Thyroid gland (tissue), 4 donors: ENCODE measurements at regions not wholly inside any gene's neighbourhood (a gene's known extent, or its start where the extent isn't known, plus 50 kb on each side); places are given as distances from the start of the nearest gene placed in this dataset.

Experiments used
- DNase-seq, 2 donors: peaks; one replicate each; pipeline ENCODE4 v3.0.0-alpha.2; 2019
- H3K27ac ChIP-seq, 3 donors: fragments of 200-600 bp; sonication (generic); 1 replicate in 2 of 3; 2 replicates in 1 of 3; pipeline ENCODE4 v1.5.1; 2016 to 2019; ENCODE audit warnings: mild to moderate bottlenecking in 1 of 3, moderate library complexity in 1 of 3
- H3K27me3 ChIP-seq: fragments of 200-600 bp; sonication (generic); one replicate; pipeline ENCODE4 v1.5.1; 2019
- H3K36me3 ChIP-seq, 2 donors: fragments of 200-600 bp; sonication (generic); one replicate each; pipeline ENCODE4 v1.5.1; 2016 to 2019
- H3K4me1 ChIP-seq, 2 donors: fragments of 200-600 bp; sonication (generic); one replicate each; pipeline ENCODE4 v1.5.1; 2017 to 2019
- H3K4me3 ChIP-seq, 3 donors: fragments of 200-600 bp; sonication (generic); replicated peaks in 1 of 3; 1 replicate in 2 of 3; 2 replicates in 1 of 3; pipeline ENCODE4 v1.5.1; 2016; ENCODE audit warnings: mild to moderate bottlenecking in 1 of 3
- H3K9me3 ChIP-seq: fragments of 200-600 bp; sonication (generic); one replicate; pipeline ENCODE4 v1.5.1; 2017
- POLR2A ChIP-seq, 2 donors: fragments of 450-650 bp; IDR thresholded peaks; one replicate each; pipeline ENCODE4 v1.6.1; 2017; ENCODE audit warnings: antibody characterized with exemption in 2 of 2, mild to moderate bottlenecking in 2 of 2, moderate library complexity in 1 of 2
- WGBS, 2 donors: methylation state at CpG; one replicate each; pipeline ENCODE4 v1.1.5; 2017; 5-methylcytosine and 5-hydroxymethylcytosine counted together
- intact Hi-C: fragments of 100-400 bp; cut with DNase I; formaldehyde crosslinking; loops from one replicate; pipeline ENCODE4 v1.15.1; 2023
- TF ChIP-seq, protein P1 (sequence below), 6 experiments: fragments of 200-600 bp in 3 of 6; fragments of 450-650 bp in 3 of 6; sonication (generic) in 3 of 6; IDR thresholded peaks; one replicate each; pipeline ENCODE4 v1.5.1; 2016 to 2019; ENCODE audit warnings: antibody characterized with exemption in 6 of 6, mild to moderate bottlenecking in 2 of 6, inconsistent platforms in 1 of 6, moderate library complexity in 1 of 6

DNA sequence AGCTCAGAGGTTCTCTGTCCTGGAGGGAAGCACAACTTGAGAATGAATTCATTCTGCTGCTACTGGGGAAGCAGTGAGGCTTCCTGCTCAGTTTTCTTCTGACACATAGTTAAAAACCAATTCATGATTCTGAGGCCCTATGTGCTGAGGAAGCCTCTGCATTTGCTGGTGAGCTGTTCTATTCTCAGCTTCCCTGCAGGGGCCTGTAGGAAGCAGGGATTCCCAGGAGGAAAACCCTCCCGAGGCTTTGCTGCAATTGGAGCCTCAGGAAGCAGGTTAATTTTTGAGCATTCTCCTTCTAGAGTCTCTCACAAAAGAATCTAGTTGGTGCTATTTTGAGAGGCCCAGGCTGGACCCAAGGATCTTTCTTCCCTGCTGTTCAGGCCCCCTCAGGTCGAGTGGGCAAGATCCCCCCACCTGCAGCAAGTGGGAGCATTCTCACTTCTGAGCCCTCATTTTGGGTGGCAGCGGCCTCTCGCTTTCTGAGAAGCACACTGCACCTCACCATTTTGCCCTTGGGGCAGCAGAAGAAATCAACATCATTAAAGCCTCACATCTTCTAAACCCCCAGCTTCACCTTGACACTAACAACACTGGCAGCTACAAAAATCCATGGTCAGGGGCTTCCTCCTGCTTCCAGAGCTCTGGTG, 197.5 kb upstream of the TSC22D2 start:
- 67 to 71% methylated on average over 4 of the region's 4 CpGs for WGBS, 2 donors
- no peaks in the 10 kb centered on the region for H3K27me3 ChIP-seq
- H3K27ac ChIP-seq: no peak overlapping the region
- TF ChIP-seq, protein P1, sequence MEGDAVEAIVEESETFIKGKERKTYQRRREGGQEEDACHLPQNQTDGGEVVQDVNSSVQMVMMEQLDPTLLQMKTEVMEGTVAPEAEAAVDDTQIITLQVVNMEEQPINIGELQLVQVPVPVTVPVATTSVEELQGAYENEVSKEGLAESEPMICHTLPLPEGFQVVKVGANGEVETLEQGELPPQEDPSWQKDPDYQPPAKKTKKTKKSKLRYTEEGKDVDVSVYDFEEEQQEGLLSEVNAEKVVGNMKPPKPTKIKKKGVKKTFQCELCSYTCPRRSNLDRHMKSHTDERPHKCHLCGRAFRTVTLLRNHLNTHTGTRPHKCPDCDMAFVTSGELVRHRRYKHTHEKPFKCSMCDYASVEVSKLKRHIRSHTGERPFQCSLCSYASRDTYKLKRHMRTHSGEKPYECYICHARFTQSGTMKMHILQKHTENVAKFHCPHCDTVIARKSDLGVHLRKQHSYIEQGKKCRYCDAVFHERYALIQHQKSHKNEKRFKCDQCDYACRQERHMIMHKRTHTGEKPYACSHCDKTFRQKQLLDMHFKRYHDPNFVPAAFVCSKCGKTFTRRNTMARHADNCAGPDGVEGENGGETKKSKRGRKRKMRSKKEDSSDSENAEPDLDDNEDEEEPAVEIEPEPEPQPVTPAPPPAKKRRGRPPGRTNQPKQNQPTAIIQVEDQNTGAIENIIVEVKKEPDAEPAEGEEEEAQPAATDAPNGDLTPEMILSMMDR (IDR thresholded peaks at IDR 0.05): no peak
- TF ChIP-seq POLR2A (IDR thresholded peaks at IDR 0.05): no peak
- no peaks in the 10 kb centered on the region for H3K9me3 ChIP-seq
- DNase-seq: no peak
- H3K4me3 ChIP-seq: no peak overlapping the region
- peaks cover 0 to 3% of the 10 kb centered on the region in 2 donors for H3K4me1 ChIP-seq
- H3K36me3 ChIP-seq: no peaks in the 10 kb centered on the region
- intact Hi-C loops: no loop called here

DNA sequence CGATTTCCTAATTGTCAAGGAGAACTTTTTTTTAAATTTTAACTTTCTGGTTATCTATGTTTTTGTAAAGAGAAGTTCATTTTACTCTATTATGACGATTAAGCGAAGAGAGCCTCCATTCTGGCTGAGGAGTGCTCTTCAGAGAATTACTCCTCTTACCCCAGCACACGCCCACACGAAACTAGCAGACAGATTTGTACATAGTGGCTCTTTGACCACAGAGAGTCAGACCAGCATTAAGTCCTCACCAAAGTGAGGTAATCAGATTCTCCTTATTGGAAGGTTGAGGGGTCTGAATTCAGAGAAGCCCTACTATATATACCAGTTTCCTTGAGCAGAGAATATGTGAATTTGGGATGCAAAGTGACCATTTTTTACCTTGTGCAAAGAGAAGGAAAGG, 204.8 kb upstream of the TSC22D2 start:
- no peak overlapping the region for H3K27ac ChIP-seq
- TF ChIP-seq, protein P1 (IDR thresholded peaks at IDR 0.05): no peak
- no peak for TF ChIP-seq POLR2A (IDR thresholded peaks at IDR 0.05)
- H3K4me1 ChIP-seq: no peaks in the 10 kb centered on the region
- H3K36me3 ChIP-seq: no peaks in the 10 kb centered on the region
- no peak overlapping the region for H3K4me3 ChIP-seq
- H3K27me3 ChIP-seq: no peaks in the 10 kb centered on the region
- H3K9me3 ChIP-seq: no peaks in the 10 kb centered on the region
- intact Hi-C loops: no loop called here
- DNase-seq: no peak
- WGBS, 2 donors: 83 to 89% methylated on average over 5 of the region's 5 CpGs

DNA sequence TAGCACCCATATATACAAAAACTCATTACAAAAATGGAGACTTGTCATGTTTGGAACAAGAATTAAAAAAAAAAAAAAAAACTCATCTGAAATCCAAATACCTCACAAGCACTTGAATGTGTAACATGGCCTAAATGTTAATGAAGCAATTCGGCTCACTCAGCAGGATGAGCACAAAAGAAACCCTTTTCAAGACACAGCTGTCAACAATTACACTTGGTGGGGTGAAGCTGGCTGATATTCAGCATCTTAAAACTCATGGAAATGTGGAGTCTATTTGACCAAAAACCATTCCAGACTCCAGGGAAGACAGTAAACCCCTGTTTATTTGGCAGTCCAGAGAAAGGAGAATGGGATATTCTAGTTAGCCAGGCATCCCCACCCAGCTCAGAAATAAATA, 205.4 kb upstream of the TSC22D2 start:
- intact Hi-C loops: no loop called here
- TF ChIP-seq POLR2A (IDR thresholded peaks at IDR 0.05): no peak
- TF ChIP-seq, protein P1 (IDR thresholded peaks at IDR 0.05): no peak
- no peak overlapping the region for H3K4me3 ChIP-seq

DNA sequence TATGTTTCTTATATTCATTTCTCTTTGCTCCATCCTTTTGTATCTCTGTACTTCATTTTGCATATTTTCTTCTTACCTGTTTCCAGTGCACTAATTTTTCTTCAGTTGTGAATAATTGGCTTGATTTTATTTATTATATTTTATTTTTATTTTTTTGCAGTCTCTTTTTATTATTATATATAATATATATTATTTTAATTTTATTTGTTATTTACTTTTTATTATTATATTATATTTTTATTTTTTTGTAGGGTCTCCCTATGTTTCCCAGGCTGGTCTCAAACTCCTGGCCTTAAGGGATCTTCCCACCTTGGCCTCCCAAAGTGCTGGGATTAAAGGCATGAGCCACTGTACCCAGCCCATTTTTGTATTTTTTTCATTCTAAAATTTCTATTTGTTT, 213.1 kb upstream of the TSC22D2 start:
- no peak for TF ChIP-seq POLR2A (IDR thresholded peaks at IDR 0.05)
- TF ChIP-seq, protein P1 (IDR thresholded peaks at IDR 0.05): no peak
- no peak overlapping the region for H3K4me3 ChIP-seq
- intact Hi-C loops: no loop called here
- H3K4me1 ChIP-seq: no peaks in the 10 kb centered on the region
- H3K27ac ChIP-seq: no peak overlapping the region
- no peaks in the 10 kb centered on the region for H3K27me3 ChIP-seq
- no peaks in the 10 kb centered on the region for H3K36me3 ChIP-seq
- H3K9me3 ChIP-seq: no peaks in the 10 kb centered on the region
- DNase-seq: no peak

More for the DNA sequence above, 205.4 kb upstream of the TSC22D2 start:
- Histone ChIP-seq H3K27me3 (no peaks in the 10 kb centered on the region), H3K27ac (no peak overlapping the region), H3K36me3 (no peaks in the 10 kb centered on the region), H3K4me1 (no peaks in the 10 kb centered on the region), H3K9me3 (no peaks in the 10 kb centered on the region)
- no peak for DNase-seq
- 29 to 55% methylated on average over 1 of the region's 1 CpG for WGBS, 2 donors

DNA sequence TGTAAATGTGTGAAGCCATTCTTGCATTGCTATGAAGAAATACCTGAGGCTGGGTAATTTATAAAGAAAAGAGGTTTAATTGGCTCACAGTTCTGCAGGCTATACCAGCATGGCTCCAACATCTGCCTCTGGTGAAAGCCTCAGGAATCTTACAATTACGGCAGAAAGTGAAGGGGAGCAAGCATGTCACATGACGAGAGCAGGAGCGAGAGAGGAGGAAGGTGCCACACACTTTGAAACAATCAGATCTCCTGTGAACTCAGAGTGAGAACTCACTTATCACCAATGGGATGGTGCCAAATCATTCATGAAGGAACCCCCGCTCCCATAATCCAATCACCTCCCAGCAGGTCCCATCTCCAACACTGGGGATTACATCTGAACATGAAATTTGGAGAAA, 213.6 kb upstream of the TSC22D2 start:
- WGBS, 2 donors: 83 to 93% methylated on average over 4 of the region's 4 CpGs
- TF ChIP-seq POLR2A (IDR thresholded peaks at IDR 0.05): no peak
- TF ChIP-seq, protein P1 (IDR thresholded peaks at IDR 0.05): no peak
- H3K4me1 ChIP-seq: no peaks in the 10 kb centered on the region
- H3K27me3 ChIP-seq: no peaks in the 10 kb centered on the region
- H3K36me3 ChIP-seq: no peaks in the 10 kb centered on the region
- no peak overlapping the region for H3K27ac ChIP-seq
- no peaks in the 10 kb centered on the region for H3K9me3 ChIP-seq
- intact Hi-C loops: no loop called here
- DNase-seq: no peak
- H3K4me3 ChIP-seq: no peak overlapping the region
